ENCODE measurements at regions not wholly inside any gene's neighbourhood (a gene's known extent, or its start where the extent isn't known, plus 50 kb on each side); places are given as distances from the start of the nearest gene placed in this dataset.

DNA sequence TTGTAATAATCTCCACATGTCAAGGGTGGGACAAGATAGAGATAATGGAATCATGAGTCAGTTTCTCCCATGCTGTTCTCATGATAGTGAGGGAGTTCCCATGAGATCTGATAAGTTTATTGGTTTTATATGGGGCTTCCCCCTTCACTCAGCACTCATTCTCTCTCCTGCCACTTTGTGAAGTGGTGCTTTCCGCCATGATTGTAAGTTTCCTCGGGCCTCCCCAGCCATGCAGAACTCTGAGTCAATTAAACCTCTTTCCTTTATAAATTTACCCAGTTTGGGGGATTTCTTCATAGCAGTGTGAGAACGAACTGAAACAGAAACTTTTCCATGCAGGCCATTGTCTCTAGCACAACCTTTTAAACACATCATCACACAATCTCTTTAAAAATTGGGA lies 221.5 kb upstream of the BRINP3 start:
- no peaks in the 10 kb centered on the region for H3K36me3 ChIP-seq (replicated peaks)
- no peak overlapping the region for H3K27ac ChIP-seq
- TF ChIP-seq, protein P1, sequence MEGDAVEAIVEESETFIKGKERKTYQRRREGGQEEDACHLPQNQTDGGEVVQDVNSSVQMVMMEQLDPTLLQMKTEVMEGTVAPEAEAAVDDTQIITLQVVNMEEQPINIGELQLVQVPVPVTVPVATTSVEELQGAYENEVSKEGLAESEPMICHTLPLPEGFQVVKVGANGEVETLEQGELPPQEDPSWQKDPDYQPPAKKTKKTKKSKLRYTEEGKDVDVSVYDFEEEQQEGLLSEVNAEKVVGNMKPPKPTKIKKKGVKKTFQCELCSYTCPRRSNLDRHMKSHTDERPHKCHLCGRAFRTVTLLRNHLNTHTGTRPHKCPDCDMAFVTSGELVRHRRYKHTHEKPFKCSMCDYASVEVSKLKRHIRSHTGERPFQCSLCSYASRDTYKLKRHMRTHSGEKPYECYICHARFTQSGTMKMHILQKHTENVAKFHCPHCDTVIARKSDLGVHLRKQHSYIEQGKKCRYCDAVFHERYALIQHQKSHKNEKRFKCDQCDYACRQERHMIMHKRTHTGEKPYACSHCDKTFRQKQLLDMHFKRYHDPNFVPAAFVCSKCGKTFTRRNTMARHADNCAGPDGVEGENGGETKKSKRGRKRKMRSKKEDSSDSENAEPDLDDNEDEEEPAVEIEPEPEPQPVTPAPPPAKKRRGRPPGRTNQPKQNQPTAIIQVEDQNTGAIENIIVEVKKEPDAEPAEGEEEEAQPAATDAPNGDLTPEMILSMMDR (IDR thresholded peaks at IDR 0.05; ENCODE audit: low read depth, low read length, missing control alignments), result no peak
- no peaks in the 10 kb centered on the region for H3K27me3 ChIP-seq (replicated peaks)
- DNase-seq, result no peak
- in situ Hi-C loops (cut with HindIII; ENCODE audit: low pct_ligation_motif_present, low sequenced_read_pairs), result no loop called here
- no peak overlapping the region for H3K4me3 ChIP-seq (ENCODE audit: low read depth, low read length)

DNA sequence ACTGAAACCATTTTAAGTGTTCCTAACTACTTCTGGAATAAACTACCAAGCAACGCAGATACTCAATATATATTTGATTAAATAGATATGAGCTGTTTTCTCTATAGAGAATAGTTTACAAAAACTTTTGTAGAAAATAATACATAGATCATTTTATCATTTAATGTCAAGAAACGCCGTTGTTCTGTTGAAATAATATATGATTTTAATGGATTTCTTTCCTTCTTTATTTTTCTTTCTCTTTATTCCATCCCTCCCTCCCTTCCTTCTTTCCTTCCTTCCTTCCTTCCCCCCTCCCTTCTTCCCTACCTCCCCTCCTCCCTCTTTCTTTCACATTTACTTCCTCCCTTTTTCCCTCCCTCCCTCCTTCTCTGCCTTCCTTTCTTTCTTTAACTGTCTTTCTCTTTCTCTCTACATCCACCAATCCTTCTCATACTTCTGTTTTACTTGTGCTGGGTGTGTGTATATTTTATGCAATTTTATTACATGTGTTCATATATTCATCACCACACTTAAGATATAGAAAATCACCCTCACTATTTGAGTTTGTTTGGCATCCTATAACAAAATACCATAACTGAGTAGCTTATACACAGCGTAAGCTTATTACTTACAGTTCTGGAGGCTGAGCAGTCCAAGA lies 230.9 kb upstream of the BRINP3 start:
- H3K27me3 ChIP-seq (replicated peaks), result no peaks in the 10 kb centered on the region
- no peak overlapping the region for H3K27ac ChIP-seq
- H3K4me3 ChIP-seq (ENCODE audit: low read depth, low read length), result no peak overlapping the region
- DNase-seq, result no peak
- in situ Hi-C loops (cut with HindIII; ENCODE audit: low pct_ligation_motif_present, low sequenced_read_pairs), result no loop called here
- TF ChIP-seq, protein P1 (IDR thresholded peaks at IDR 0.05; ENCODE audit: low read depth, low read length, missing control alignments), result no peak
- H3K36me3 ChIP-seq (replicated peaks), result no peaks in the 10 kb centered on the region

DNA sequence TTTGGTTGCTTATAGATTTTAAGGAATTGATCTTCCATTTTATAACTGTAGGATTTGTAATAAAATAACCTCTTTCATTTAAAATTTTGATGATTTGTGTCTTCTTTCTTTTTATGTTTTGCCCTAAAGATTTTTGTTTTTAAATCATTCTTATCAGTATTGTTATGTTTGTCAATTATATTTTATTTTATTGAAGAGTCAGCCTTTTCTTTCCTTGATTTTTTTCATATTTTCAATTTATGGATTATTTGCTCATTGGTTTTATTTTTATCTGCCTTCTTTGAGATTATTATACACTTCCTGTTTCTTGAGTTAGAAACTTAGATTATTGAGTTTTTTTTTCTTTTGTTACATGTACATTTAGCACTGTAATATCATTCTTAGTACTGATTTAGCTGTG lies 233.4 kb upstream of the BRINP3 start:
- Histone ChIP-seq H3K27ac (no peak overlapping the region), H3K27me3 (replicated peaks) (no peaks in the 10 kb centered on the region), H3K36me3 (replicated peaks) (no peaks in the 10 kb centered on the region), H3K4me3 (ENCODE audit: low read depth, low read length) (no peak overlapping the region)
- in situ Hi-C loops (cut with HindIII; ENCODE audit: low pct_ligation_motif_present, low sequenced_read_pairs), result no loop called here
- TF ChIP-seq, protein P1 (IDR thresholded peaks at IDR 0.05; ENCODE audit: low read depth, low read length, missing control alignments), result no peak
- no peak for DNase-seq

DNA sequence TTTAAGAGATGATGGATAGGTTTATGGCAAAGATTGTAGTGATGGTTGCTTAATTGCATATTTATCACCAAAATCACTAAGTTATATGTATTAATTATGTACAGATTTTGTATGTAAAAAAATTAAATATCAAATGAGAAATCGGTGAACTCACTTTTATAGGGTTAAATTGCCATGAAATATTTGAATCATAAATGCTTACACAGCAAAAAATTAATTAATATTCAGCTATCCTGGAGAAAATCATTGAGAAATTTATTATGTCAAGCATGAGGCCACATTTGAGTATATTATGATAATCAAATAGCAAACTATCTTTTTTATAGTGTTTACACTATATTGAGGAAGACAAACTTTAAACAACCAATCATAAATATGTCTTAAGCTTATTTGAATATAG lies 239.4 kb upstream of the BRINP3 start:
- DNase-seq, result no peak
- TF ChIP-seq, protein P1 (IDR thresholded peaks at IDR 0.05; ENCODE audit: low read depth, low read length, missing control alignments), result no peak
- H3K36me3 ChIP-seq (replicated peaks), result no peaks in the 10 kb centered on the region
- no peak overlapping the region for H3K4me3 ChIP-seq (ENCODE audit: low read depth, low read length)
- in situ Hi-C loops (cut with HindIII; ENCODE audit: low pct_ligation_motif_present, low sequenced_read_pairs), result no loop called here
- no peak overlapping the region for H3K27ac ChIP-seq
- H3K27me3 ChIP-seq (replicated peaks), result no peaks in the 10 kb centered on the region

DNA sequence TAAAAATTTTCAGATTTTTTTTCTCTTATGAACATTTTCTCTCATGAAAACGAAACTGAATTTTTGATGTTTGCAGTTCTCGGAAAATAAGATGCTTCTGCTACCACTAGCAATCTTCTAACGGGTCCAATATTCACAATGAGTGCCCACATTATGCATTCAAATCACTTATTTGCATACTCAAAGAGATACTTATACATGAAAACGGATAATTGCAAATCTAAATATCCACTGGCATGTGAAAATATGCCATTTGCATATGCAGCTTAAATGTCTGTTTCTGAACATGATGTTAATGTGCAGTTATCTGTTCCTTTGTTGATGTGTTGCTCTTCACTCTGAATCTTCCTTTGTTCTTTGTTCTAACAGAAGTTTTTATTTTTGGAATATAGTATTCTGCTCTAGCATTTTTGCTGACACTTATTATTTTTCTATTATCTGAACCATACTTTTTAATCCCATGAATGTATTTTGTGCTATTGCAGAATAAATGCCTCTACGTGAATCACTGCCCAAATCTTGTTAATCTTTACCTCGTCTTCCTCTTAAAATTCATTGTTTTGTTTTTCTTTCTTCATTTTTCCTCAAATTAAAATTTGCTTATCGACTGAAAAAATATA lies 259.4 kb upstream of the BRINP3 start:
- in situ Hi-C loops (cut with HindIII; ENCODE audit: low pct_ligation_motif_present, low sequenced_read_pairs), result no loop called here
- Histone ChIP-seq H3K36me3 (replicated peaks) (no peaks in the 10 kb centered on the region), H3K27ac (no peak overlapping the region), H3K27me3 (replicated peaks) (no peaks in the 10 kb centered on the region), H3K4me3 (ENCODE audit: low read depth, low read length) (no peak overlapping the region)
- no peak for DNase-seq
- TF ChIP-seq, protein P1 (IDR thresholded peaks at IDR 0.05; ENCODE audit: low read depth, low read length, missing control alignments), result no peak

DNA sequence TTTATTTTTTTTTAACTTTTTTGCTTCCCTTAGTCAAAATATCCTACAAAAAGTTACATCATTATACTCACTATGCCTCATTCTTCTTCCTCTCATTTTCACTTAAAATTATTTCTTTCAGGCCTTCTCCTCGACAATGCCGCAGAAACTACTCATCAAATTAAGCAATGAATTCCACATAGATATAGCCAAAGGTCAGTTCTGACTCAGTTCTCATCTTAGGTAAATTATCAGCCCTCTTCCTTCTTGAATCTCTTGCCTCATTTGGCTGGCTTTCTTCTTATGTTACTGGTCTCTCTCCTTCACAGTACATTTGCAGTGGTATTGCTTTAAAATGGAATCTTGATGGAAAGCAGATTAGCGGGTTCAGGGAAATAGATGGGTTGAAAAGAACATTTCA lies 260.7 kb upstream of the BRINP3 start:
- no peaks in the 10 kb centered on the region for H3K27me3 ChIP-seq (replicated peaks)
- no peaks in the 10 kb centered on the region for H3K36me3 ChIP-seq (replicated peaks)
- DNase-seq, result no peak
- TF ChIP-seq, protein P1 (IDR thresholded peaks at IDR 0.05; ENCODE audit: low read depth, low read length, missing control alignments), result no peak
- no peak overlapping the region for H3K27ac ChIP-seq
- in situ Hi-C loops (cut with HindIII; ENCODE audit: low pct_ligation_motif_present, low sequenced_read_pairs), result no loop called here
- H3K4me3 ChIP-seq (ENCODE audit: low read depth, low read length), result no peak overlapping the region
